ENCODE measurements at regions not wholly inside any gene's neighbourhood (a gene's known extent, or its start where the extent isn't known, plus 50 kb on each side); places are given as distances from the start of the nearest gene placed in this dataset.
A peak's percentile ranks its signal among the peaks of the same experiment; 100 is the strongest.

DNA sequence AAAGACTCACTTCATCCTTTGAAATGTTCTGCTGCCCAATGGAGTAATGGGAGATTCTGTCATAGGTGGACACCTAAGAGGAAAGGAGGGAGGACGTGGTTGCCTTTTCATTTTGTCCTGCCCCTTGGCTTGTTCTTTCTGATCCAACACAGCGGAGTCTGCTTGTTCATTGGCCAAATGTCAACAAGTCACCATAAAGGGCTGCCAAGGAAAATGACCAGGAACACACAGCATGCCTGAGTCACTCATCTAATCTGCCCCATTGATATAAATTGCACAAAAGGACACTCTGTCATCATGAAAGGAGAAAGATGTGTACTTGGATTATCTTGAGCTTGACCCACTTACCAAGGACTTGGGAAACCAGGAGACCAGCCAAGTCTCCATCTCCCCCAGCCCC is 422.9 kb downstream of the SETD4 start:
- DNase-seq = peak; percentile 50

- no peak for DNase-seq
Measured at GRCh38 chr21:35635994-35636393, 424.3 kb downstream of the SETD4 start.

DNA sequence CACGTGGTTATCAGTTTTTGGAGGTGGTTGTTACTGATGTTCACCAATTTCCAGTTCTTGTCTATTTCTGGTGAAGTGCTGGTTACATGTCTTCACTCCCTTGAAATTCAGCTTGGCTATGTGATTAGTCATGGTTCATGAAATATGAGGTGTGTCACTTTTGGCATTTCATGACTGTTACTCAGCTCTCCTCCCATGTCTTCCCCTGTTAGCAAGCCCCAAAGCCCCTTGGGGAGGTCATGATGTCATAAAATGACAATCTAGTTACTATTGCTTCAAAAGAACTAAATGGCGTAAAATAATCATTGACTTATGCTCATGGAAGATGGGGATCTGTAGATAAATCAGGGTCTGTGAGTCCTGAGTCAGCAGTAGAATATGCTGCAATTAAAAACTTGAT is 425.1 kb downstream of the SETD4 start:
- DNase-seq = peak; percentile 97

GRCh38 chr21:35633501-35633900 is 426.8 kb downstream of the SETD4 start:
- no peak for DNase-seq

- DNase-seq = no peak
Measured at GRCh38 chr21:35632711-35633110, 427.6 kb downstream of the SETD4 start.

DNA sequence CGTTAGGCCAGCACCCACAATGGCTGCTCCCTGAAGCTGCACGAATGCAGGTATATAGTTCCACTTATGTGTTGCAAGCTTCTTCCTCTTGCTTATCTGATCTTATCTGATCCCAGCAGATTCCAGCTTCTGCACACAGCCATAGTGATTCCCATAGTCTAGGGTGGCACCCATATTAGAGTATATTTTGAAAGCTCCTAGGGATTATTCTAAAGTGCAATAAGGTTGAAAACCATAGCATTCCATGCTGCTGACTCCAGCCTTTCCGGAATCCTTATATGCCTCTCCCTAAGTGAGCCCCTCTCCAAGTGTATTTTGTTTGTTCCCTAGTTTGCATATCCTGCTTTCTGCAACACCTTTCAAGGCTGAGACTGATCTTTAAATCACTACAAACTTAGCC is 432.0 kb downstream of the SETD4 start:
- DNase-seq = peak; percentile 48

DNA sequence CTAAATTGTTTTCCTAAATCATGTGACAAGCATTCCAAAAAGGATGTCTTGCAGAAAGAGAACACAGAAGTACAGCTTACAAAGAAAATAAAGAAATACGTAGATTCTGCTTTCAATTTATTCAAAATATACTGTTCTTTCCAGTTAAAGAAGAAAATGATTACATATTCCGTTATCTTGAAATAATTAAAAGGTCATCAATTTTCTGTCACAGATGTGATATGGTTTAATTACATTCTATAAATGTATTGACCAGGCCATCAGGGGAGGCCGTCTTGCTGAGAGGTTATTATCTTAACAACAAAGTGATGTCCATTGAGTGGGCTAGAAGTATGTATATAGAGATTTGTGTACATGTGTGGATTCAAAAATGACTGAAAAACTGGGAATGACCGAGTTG is 432.9 kb downstream of the SETD4 start:
- no peak for DNase-seq

- no peak for DNase-seq
Measured at GRCh38 chr21:35625576-35625975, 434.8 kb downstream of the SETD4 start.

GRCh38 chr21:35624901-35625300 is 435.4 kb downstream of the SETD4 start:
- no peak for DNase-seq

DNA sequence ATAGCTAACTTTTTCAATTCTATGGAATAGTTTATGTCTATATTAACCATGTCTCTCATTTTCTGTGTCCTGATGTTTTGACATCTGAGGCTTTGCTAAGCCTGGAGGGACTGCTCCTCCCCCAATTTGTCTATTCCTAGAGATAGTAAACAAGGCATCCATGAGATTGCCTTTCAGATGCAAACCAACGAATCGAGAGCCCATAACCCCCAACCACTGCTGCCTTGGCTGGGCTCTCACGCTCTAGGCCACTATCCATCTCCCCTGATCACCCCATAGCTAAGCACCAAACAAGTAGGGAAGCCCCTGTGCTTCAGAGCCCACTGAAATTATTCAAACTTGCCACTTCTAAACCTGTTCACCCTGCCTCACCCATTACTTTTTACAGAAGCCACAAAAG is 437.7 kb downstream of the SETD4 start:
- DNase-seq = no peak

DNA sequence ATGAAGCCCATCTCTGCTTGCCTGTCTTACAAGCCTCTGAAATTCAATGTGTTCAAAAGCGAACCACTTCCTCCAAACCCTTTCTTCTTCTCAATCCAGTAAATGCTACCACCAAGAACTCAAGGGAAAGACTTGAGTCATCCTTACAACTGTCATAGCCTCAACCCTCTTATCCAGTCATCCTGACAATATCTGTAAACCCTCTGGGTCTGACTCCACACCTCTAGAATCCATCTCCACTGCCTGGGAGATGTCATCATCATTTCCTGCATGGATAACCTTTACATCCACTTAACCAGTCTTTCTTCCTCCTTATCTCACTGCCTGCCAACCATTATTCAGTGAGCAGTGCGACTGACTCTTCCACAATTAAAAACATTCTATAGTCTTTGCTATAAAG is 441.1 kb downstream of the SETD4 start:
- peak; percentile 79 for DNase-seq

DNA sequence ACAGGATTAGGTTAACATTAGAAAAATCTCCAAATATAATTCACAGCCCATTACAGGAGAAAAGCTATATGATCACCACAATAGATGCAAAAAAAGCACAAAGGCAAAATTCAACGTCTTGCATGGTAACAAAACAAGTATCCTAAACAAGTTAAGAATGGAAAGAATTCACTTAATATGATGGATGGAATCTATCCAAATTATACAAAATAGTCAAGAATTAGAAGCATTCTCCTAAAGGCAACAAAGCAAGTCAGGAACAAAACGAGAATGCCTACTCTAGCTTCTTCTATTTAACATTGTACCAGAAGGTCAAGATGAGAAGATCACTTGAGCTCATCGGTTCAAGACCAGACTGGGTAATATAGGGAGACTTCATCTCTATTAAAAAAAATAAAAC is 442.8 kb downstream of the SETD4 start:
- DNase-seq = peak; percentile 37

GRCh38 chr21:35616090-35616489 is 444.2 kb downstream of the SETD4 start:
- DNase-seq = peak; percentile 78

GRCh38 chr21:35615325-35615724 is 445.0 kb downstream of the SETD4 start:
- no peak for DNase-seq

GRCh38 chr21:35614396-35614921 is 445.9 kb downstream of the SETD4 start:
- no peak for DNase-seq

DNA sequence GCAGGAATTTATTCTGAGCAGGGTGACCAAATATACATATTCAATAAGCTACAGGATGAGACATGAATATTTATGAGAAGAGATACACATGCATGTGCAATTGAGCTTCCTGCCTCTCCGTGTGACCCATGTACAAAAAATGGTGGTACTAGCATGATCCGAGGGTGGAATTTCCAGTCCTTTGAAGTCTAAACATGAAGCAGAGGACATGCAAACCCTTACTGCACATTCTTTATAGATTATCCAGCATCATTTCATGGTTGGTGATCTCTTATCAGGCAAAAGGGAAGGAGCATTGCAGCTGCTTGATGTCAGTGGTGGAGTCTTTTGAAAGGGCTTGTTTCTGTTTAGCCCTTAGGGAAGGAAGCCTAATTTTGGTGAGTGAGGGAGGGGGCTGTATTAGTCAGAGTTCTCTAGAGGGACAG is 448.6 kb downstream of the SETD4 start:
- DNase-seq = peak; percentile 70

- DNase-seq = no peak
Measured at GRCh38 chr21:35609263-35609662, 451.1 kb downstream of the SETD4 start.

- DNase-seq = no peak
Measured at GRCh38 chr21:35607406-35607805, 452.9 kb downstream of the SETD4 start.

DNA sequence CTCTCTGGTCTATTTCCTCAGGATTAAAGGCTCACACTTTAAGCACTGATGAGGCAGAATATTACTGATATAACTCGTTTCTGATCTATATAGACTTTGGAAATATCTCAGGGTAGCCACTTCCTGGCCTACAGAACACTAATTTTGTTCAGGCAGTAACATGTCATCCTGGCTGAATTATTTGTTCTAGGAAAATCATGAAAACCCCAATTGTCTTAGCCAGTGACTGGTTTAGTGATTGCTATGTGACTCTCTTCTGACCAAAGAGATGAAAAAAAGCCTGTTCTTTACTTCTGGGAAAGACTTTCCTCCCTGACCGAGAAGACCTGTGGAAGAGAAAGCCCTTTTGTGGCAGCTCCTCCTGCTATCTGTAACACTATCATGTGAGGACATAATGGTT is 453.7 kb downstream of the SETD4 start:
- no peak for DNase-seq

- no peak for DNase-seq
Measured at GRCh38 chr21:35606146-35606545, 454.2 kb downstream of the SETD4 start.

- DNase-seq = no peak
Measured at GRCh38 chr21:35603494-35603893, 456.8 kb downstream of the SETD4 start.

GRCh38 chr21:35602811-35603362 is 457.4 kb downstream of the SETD4 start:
- DNase-seq = no peak

GRCh38 chr21:35601211-35601610 is 459.1 kb downstream of the SETD4 start:
- DNase-seq = peak; percentile 56

DNA sequence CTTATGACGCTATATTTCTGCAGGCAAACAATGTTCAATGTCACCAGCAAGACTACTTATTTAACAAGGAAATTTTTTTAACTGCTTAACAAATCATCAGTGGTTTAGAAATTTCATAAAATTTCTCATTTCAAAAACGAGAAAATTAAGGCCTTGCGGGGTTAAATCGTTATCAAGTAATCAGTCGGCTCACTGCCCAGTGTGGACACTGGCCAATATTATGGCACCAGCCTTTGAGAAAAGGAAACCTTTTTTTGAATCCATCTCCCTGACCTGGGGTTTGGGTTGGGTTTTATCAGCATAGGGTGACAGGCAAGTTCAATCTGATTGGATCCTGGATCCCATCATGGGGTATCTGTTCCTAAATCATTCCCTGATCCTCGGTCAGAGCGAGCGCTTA is 461.2 kb downstream of the SETD4 start:
- no peak for DNase-seq

GRCh38 chr21:35597750-35598339 is 462.5 kb downstream of the SETD4 start:
- DNase-seq = no peak

All from fibroblast of skin of scalp (primary cell).